ENCODE measurements at regions not wholly inside any gene's neighbourhood (a gene's known extent, or its start where the extent isn't known, plus 50 kb on each side); places are given as distances from the start of the nearest gene placed in this dataset.
"Not testable (repeated sequence)": the region's sequence is repeated elsewhere in the genome, so short reads cannot be mapped to it uniquely, and the experiment has no call there.

- not testable (repeated sequence) for TF ChIP-seq CTCF, EZH2, EZH2phosphoT487 (IDR thresholded peaks at IDR 0.05)
Observed at GRCh38 chr18:14203424-14203823, 71.2 kb upstream of the ZNF519 start.
